ENCODE measurements at regions not wholly inside any gene's neighbourhood (a gene's known extent, or its start where the extent isn't known, plus 50 kb on each side); places are given as distances from the start of the nearest gene placed in this dataset.

GRCh38 chr1:38644092-38644491 lies 215.5 kb downstream of the RRAGC start:
- ATAC-seq, result no peak
- TF ChIP-seq CREB5 (CRISPR knock-in tag; IDR thresholded peaks at IDR 0.05; ENCODE audit: low read depth), result no peak
- TF ChIP-seq OSR1 (CRISPR knock-in tag; IDR thresholded peaks at IDR 0.05), result no peak

DNA sequence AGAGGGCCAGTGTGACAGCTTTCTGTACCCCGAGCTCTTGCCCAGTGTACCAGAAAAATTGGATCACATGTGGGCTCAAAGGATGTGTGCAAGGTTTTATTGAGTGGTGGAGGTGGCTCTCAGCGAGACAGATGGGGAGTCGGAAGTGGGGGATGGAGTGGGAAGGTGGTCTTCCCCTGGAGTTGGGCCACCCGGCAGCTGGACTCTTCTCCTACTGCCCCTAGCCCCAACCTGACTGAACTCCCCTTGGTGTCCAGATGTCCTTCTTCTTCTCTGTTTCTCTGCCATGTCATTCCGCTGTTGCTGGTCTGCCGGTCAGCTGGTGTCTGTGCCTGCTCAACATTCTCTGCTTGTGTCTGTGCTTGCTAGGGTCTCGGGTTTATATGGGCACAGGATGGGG lies 217.9 kb downstream of the RRAGC start:
- ATAC-seq, result no peak
- TF ChIP-seq PPARA (CRISPR knock-in tag; IDR thresholded peaks at IDR 0.05; ENCODE audit: borderline replicate concordance), result no peak
- TF ChIP-seq TSHZ2 (CRISPR knock-in tag; IDR thresholded peaks at IDR 0.05), result no peak
- TF ChIP-seq, protein P1, sequence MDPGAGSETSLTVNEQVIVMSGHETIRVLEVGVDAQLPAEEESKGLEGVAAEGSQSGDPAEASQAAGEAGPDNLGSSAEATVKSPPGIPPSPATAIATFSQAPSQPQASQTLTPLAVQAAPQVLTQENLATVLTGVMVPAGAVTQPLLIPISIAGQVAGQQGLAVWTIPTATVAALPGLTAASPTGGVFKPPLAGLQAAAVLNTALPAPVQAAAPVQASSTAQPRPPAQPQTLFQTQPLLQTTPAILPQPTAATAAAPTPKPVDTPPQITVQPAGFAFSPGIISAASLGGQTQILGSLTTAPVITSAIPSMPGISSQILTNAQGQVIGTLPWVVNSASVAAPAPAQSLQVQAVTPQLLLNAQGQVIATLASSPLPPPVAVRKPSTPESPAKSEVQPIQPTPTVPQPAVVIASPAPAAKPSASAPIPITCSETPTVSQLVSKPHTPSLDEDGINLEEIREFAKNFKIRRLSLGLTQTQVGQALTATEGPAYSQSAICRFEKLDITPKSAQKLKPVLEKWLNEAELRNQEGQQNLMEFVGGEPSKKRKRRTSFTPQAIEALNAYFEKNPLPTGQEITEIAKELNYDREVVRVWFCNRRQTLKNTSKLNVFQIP (CRISPR knock-in tag; IDR thresholded peaks at IDR 0.05; ENCODE audit: borderline replicate concordance, low read depth), result no peak
- TF ChIP-seq ISL1 (CRISPR knock-in tag; IDR thresholded peaks at IDR 0.05), result no peak
- no peak for TF ChIP-seq SNAI2 (CRISPR knock-in tag; IDR thresholded peaks at IDR 0.05)
- TF ChIP-seq TCF4 (CRISPR knock-in tag; IDR thresholded peaks at IDR 0.05; ENCODE audit: borderline replicate concordance), result no peak
- no peak for TF ChIP-seq ZNF8 (CRISPR knock-in tag; IDR thresholded peaks at IDR 0.05)
- TF ChIP-seq GLIS3 (CRISPR knock-in tag; IDR thresholded peaks at IDR 0.05), result no peak
- TF ChIP-seq ZNF70 (CRISPR knock-in tag; IDR thresholded peaks at IDR 0.05), result no peak

DNA sequence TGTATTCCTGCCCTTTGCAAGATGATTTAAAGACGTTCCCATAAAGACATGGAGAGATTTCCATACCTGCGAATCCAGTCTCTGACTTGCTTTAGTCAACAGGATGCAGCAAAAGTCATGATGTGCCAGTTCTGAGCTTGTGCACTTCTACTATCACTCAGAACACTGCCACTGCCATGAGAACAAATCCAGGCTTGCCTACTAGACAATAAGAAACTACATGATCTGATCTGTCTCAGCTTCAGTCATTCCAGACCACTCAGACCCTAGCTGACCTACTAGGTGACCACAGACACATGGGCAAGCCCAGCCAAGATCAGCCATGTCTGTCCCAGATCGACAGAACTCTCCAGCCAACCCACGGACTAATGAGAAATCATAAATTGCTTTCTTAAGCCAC lies 219.2 kb downstream of the RRAGC start:
- ATAC-seq, result no peak
- TF ChIP-seq SNAI2 (CRISPR knock-in tag; IDR thresholded peaks at IDR 0.05) (no peak), ZNF565 (CRISPR knock-in tag; conservative IDR thresholded peaks at IDR 0.05; ENCODE audit: low read depth) (no peak), BACH2 (CRISPR knock-in tag; IDR thresholded peaks at IDR 0.05; ENCODE audit: borderline replicate concordance) (no peak), ZFP3 (CRISPR knock-in tag; IDR thresholded peaks at IDR 0.05) (no peak), RARB (CRISPR knock-in tag; IDR thresholded peaks at IDR 0.05) (no peak), TOX (CRISPR knock-in tag; IDR thresholded peaks at IDR 0.05; ENCODE audit: borderline replicate concordance) (no peak), ARNTL (CRISPR knock-in tag; IDR thresholded peaks at IDR 0.05; ENCODE audit: borderline replicate concordance, low read depth) (no peak), ESRRG (CRISPR knock-in tag; IDR thresholded peaks at IDR 0.05) (no peak), CREB5 (CRISPR knock-in tag; IDR thresholded peaks at IDR 0.05; ENCODE audit: low read depth) (no peak), ZFP30 (CRISPR knock-in tag; IDR thresholded peaks at IDR 0.05) (no peak), ZC3H10 (CRISPR knock-in tag; IDR thresholded peaks at IDR 0.05) (no peak), TCF4 (CRISPR knock-in tag; IDR thresholded peaks at IDR 0.05; ENCODE audit: borderline replicate concordance) (no peak)

DNA sequence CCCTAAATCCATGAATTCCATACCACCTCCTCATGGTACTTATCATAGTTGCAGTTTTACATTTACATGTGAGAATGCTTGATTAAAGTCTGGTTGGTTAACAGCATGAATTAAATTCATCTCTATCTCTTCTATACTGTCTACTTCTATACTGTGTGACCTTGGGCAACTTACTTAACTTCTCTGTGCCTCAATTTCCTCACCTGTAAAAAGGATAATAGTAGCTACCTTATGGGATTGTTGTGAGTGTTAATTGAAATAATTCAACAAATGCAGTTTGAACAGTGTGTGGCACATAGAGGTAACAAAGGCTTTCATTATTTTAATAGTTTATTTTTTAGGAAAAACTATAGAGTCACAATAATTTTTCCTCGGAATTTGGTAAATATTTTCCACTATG lies 231.3 kb downstream of the RRAGC start:
- no peak for ATAC-seq
- TF ChIP-seq OSR1 (CRISPR knock-in tag; IDR thresholded peaks at IDR 0.05) (no peak), ZNF70 (CRISPR knock-in tag; IDR thresholded peaks at IDR 0.05) (no peak), CSRNP3 (CRISPR knock-in tag; IDR thresholded peaks at IDR 0.05) (no peak), ZFP3 (CRISPR knock-in tag; IDR thresholded peaks at IDR 0.05) (no peak), PPARA (CRISPR knock-in tag; IDR thresholded peaks at IDR 0.05; ENCODE audit: borderline replicate concordance) (no peak), BACH2 (CRISPR knock-in tag; IDR thresholded peaks at IDR 0.05; ENCODE audit: borderline replicate concordance) (no peak), CREB5 (CRISPR knock-in tag; IDR thresholded peaks at IDR 0.05; ENCODE audit: low read depth) (no peak), RARB (CRISPR knock-in tag; IDR thresholded peaks at IDR 0.05) (no peak)
- TF ChIP-seq, protein P2, sequence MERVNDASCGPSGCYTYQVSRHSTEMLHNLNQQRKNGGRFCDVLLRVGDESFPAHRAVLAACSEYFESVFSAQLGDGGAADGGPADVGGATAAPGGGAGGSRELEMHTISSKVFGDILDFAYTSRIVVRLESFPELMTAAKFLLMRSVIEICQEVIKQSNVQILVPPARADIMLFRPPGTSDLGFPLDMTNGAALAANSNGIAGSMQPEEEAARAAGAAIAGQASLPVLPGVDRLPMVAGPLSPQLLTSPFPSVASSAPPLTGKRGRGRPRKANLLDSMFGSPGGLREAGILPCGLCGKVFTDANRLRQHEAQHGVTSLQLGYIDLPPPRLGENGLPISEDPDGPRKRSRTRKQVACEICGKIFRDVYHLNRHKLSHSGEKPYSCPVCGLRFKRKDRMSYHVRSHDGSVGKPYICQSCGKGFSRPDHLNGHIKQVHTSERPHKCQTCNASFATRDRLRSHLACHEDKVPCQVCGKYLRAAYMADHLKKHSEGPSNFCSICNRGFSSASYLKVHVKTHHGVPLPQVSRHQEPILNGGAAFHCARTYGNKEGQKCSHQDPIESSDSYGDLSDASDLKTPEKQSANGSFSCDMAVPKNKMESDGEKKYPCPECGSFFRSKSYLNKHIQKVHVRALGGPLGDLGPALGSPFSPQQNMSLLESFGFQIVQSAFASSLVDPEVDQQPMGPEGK (CRISPR knock-in tag; IDR thresholded peaks at IDR 0.05; ENCODE audit: borderline replicate concordance), result no peak

Measured in SK-N-SH treated with all-trans-retinoic acid at 6 μM for 48 hours (cell line).